Panc1 (cell line): ENCODE measurements at regions not wholly inside any gene's neighbourhood (a gene's known extent, or its start where the extent isn't known, plus 50 kb on each side); places are given as distances from the start of the nearest gene placed in this dataset.

Experiments used
- CTCF ChIP-seq: fragments of 450-650 bp; IDR thresholded peaks from 2 replicates; pipeline ENCODE4 v1.5.1; 2017; ENCODE audit warnings: mild to moderate bottlenecking
- POLR2AphosphoS5 ChIP-seq: IDR thresholded peaks from 2 replicates; pipeline ENCODE4 v1.6.1; 2012; ENCODE audit warnings: mild to moderate bottlenecking, low read depth, low read length, moderate library complexity
- REST ChIP-seq, 2 experiments: IDR thresholded peaks; 2 replicates each; pipeline ENCODE4 v1.6.1; 2011 to 2012; ENCODE audit warnings: low read depth in 2 of 2, control low read depth in 1 of 2, low read length in 1 of 2, mild to moderate bottlenecking in 1 of 2, moderate library complexity in 1 of 2; ENCODE audit not compliant: insufficient read depth in 1 of 2
- SIN3A ChIP-seq: IDR thresholded peaks from 2 replicates; pipeline ENCODE4 v1.6.1; 2012; ENCODE audit warnings: low read depth, mild to moderate bottlenecking, low read length, moderate library complexity, borderline replicate concordance; ENCODE audit not compliant: insufficient read depth
- TCF7L2 ChIP-seq: IDR thresholded peaks from 2 replicates; pipeline ENCODE4 v1.6.1; 2011; ENCODE audit warnings: mild to moderate bottlenecking, low read depth, low read length, inconsistent platforms

- TF ChIP-seq CTCF (no peak), REST (IDR thresholded peaks at IDR 0.05; ENCODE audit: insufficient read depth in 1 of 2, low read depth in 2 of 2, low read length in 1 of 2) (no peak), POLR2AphosphoS5 (no peak), SIN3A (no peak), TCF7L2 (no peak)
Observed at GRCh38 chr6:27611451-27611850, 138.5 kb upstream of the ZNF184 start.
